8988T (cell line): ENCODE measurements at regions not wholly inside any gene's neighbourhood (a gene's known extent, or its start where the extent isn't known, plus 50 kb on each side); places are given as distances from the start of the nearest gene placed in this dataset.
A peak's percentile ranks its signal among the peaks of the same experiment; 100 is the strongest.

Experiments used
- DNase-seq: peaks from one replicate; pipeline ENCODE4 v3.0.0; 2011

DNA sequence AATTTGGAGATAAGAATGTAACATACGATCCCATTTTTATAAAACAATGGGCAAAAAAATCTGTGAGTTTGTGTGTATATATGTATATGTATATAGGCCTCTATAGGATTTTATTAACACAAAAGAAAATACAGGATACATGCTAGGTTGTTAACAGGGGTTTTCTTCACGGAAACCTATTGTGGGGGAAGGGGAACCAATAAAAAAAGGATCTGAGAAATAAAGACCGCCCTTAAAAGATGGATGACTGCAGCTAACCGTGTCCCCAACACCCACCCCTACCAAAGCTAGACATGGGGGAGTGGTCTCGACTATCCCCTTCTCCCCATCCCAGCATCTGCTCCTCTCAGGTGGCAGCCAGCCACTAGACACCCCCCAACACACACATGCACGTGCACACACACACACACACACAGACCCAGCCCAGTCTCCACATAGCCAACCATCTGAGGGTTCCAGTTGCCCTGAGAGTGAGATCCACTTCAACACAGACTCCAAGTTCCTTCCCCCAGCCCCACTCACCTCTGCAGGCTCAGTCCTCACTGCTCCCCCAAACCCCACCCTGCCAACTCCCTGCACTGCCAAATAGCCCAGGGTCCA lies 132.9 kb downstream of the TPRA1 start:
- no peak for DNase-seq

- no peak for DNase-seq
Measured at GRCh38 chr3:127457094-127457475, 133.4 kb downstream of the TPRA1 start.

DNA sequence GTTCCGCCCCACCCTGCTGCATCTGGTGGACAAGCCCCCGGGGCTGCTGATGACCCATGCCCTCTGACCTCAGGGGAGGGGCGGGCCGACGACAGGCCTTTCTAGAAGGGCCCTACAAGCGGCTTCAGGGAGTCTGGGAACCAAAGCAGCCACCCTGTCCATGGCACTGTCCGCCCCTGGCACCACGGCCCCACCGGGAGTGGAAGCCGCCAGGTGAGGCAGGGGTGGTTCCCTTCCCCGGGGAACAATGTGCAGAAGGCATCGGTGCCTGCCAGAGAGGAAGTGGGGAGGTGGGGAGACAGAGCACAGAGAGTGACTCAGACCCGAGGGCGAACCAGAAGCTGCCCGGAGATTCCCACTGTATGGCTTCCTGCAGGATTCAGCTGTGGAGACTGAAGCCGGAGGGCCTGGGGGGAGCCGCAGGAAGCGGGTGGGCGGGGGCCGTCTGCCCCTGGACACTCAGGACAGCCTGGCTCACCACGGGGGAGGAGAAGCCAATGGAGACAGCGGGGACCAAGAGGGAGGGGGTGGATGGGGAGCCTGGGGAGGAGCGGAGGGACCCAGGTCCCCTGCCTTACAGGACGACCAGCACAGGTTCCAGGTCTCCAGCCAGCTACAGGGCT lies 134.0 kb downstream of the TPRA1 start:
- DNase-seq = no peak

DNA sequence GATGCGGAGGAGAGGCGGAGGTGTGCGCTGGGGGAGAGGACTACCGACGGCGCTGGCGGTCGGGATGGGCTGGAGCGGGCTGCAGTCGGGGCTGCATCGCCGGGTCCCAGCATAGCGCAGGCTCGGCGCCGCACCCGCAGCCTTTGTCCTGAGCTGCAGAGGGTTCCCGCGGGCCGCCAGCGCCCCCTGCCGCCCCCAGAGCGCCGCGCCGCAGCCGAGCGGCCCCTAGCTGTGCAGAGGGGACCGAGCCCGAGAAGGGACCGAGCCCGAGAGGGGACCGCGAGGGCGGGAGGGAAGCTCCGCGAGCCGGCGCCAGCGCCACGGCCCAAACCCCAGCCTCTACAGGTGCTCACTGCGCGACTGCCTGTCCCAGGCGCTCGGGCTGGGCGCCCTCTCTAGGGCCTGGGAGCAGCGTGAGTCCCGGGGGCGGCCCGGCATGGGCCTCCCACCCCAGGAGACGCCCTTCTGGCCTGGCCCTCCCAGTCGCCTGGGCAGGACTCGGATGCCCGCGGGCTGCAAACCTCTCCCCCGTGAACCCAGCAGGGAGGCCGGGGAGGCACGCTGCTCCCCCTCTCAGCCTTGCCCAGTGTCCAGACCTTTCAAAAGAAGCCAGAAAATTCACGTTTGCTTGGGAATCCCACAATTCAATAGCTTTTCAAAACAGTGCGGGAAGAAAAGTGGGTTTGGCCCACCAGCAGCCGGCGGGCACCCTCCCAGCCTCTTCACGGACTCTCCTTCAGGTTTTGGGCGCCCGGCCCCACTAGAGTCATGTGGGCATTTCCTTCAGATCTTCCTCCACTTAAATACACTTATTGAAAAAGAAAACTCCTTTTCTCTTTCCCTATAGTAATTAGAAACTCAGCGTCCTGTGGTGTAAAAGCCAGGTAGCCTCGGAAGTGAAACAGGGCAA lies 134.7 kb downstream of the TPRA1 start:
- peak; percentile 98 for DNase-seq

DNA sequence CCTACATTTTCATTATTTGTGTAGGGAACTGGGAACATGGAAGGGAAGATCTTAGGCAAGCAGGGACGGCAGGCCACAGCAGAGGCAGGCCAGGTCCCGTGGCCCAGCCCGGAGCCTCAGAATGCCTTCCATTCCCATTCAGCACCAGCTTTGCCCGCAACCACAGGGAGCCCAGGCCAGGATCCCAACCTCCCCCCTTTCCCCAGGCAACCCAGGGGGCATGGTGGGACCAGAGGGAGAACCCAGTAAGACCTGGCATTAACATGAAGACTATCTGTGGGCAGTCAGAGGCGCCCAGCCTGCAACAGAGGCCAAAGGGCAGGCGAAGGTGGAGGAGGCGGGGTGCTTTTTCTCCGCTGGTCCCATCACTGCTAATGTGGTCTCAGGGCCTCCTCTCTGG lies 135.6 kb downstream of the TPRA1 start:
- no peak for DNase-seq

DNA sequence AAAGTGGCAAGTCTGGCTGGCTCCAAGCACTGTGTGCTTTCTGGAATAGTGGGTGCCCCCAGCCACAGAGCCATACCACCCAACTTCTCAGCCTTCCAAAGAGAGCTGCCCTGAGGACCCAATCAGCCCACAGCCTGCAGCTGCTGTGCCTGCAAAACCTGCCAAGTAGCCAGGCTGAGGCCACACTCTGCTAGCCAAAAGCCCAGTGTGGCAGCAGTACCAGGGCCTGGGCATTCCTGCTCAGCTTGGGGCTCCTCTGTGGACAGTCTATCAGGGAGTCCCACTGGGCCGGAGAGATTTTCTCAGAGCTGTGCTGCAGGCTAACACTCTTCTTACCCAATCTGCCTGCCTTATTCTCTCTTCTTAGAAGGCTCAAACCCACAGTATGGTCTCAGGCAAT lies 136.5 kb downstream of the TPRA1 start:
- DNase-seq = no peak

DNA sequence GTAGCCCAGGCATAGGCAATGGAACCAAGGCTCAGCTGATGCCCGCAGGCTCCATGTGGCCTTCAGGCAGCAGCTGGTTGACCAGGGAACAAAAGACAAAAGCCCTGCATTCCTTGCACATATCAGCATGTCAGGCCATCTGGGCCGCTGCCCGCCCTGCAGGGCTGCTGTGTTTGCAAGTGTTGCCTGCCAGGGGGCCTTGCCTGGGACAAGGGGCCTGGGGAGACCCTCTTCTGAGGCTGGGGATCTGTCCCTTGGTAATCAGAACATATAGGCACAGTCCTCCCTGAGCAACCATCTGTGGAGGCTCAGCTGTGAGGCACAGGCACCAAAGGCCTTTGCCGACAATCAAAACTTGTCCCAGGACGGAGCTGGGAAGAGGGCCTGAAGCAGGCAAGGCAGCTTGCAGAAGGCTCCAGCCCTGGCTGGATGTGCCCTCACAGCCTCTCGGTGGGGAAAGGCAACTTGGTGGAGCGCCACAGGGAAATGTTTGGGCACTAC lies 138.2 kb downstream of the TPRA1 start:
- no peak for DNase-seq

- no peak for DNase-seq
Measured at GRCh38 chr3:127451321-127451720, 139.2 kb downstream of the TPRA1 start.

DNA sequence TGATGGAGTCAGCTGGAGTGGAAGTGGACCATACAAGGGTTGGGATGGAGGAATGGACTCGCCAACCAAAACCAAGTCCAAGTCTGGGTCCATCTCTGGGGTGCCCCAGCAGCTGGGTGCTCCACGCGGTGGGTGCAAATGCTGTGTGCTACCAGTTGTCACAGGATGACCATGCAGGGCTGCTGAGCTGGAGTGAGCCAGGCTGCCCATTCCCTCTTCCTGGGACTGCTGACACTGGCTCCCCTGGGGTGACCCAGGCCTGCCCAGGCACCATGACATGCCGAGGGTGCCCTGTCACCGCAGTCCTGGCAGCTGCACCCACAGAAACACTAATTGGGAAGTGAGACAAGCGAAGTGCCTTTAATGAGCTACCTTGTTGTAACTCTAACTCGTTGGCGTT lies 140.2 kb downstream of the TPRA1 start:
- DNase-seq = no peak

DNA sequence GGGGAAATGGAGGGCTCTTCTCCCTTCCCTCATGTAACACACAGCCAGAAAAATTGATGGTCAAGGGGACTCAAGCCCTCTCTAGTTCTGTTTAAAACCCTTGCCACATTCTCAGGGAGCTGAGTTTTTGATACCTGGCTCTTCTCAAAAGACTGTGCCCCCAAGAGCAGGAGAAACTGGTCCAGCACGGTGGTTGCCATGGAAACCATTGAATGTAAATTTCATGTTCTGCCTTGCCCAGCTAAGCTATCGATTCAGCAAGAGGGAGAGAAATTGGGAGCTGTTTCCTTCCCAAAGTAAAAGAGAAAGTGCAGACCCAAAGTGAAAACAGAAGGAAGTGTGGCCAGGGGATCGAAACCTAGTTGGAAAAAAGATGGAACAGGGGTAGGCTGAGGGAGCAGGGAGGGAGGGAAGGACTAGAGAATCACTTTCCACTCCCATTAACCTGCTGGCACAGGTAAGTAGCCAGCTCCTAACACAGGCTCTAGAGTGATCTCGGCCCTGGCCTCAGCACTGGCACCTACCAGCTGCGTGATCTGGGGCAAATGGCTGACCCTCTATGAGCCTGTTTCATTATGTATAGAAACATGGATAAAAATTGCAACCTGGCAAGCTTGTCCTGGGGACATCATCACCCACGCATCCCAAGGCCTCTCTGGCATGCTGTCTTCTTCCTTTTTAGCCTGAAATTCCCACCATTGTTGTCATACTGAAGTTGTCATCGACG lies 140.9 kb downstream of the TPRA1 start:
- DNase-seq = no peak

GRCh38 chr3:127448671-127449070 lies 141.9 kb downstream of the TPRA1 start:
- DNase-seq = no peak

GRCh38 chr3:127448161-127448561 lies 142.4 kb downstream of the TPRA1 start:
- DNase-seq = no peak

DNA sequence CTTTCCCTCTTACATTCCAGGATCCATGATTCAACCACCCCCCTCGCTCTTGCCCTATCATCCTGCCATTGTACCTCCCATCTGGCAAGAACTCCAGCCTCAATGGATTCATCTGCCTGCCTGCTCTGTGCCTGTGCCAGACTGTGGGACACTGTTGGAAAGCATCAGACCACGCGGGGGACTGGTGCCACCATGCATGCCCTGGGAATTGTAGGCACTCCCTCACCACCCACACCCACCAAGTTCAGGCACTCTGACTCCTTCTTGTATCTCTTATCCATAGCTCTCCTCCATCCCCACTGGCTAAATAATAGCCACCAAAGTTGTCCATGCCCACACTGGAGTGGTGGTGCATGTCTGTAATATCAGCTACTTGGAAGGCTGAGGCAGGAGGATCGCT lies 143.8 kb downstream of the TPRA1 start:
- DNase-seq = no peak

DNA sequence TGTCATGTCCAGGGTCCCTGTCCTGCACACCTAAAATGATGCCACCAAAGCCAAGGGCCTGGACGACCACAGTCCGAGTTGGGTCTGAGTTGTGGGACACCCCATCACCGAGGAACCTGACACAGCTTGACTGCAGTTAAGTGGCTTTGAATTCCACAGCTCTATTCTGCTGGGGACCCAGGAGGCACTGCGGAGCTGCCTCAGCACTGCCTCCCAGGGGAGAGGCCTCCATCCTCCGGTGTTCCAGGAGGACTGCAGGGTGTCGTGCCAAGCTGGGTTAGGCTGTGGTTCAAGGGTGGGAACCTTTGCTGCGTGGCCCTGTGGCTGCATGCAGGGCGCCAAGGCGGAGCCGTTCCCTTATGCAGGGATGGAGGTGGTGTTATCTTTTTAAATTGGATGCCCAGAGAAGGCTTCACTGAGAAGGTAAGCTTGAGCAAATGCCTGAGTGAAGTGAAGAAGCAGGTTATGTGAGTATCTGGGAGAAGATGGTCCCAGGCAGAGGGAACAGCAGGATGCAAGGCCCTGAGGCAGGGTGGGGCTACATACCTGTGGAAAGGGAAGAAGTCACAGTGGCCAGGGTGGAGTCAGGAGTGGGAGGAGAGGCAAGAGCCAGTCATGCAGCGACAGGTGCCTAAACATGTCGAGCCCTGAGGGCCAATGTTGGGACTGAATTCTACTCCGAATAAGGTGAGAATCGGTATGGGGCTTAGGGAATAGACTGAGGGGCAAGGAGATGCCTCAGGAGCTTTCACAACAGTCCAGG lies 144.8 kb downstream of the TPRA1 start:
- DNase-seq = no peak

- no peak for DNase-seq
Measured at GRCh38 chr3:127444761-127445160, 145.8 kb downstream of the TPRA1 start.

GRCh38 chr3:127443581-127444375 lies 146.8 kb downstream of the TPRA1 start:
- no peak for DNase-seq

GRCh38 chr3:127442506-127442905 lies 148.0 kb downstream of the TPRA1 start:
- DNase-seq = no peak

DNA sequence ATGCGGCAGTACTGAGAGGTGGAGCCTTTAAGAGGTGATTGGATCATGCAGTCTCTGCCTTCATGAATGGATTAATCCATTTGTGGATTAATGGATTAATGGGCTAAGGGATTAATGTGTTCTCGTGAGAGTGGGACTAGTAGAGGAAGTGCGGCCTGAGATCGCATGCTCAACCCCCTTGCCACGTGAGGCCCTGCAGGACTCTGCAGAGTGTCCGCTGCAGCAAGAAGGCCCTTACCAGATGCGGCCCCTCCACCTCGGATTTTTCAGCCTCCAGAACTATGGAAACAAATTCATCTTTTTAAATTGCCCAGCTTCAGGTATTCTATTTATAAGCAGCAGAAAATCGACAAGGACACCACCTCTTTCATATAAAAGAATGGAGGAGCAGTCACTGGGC lies 148.8 kb downstream of the TPRA1 start:
- no peak for DNase-seq

- no peak for DNase-seq
Measured at GRCh38 chr3:127440384-127440783, 150.1 kb downstream of the TPRA1 start.

GRCh38 chr3:127439621-127440020 lies 150.9 kb downstream of the TPRA1 start:
- DNase-seq = no peak

DNA sequence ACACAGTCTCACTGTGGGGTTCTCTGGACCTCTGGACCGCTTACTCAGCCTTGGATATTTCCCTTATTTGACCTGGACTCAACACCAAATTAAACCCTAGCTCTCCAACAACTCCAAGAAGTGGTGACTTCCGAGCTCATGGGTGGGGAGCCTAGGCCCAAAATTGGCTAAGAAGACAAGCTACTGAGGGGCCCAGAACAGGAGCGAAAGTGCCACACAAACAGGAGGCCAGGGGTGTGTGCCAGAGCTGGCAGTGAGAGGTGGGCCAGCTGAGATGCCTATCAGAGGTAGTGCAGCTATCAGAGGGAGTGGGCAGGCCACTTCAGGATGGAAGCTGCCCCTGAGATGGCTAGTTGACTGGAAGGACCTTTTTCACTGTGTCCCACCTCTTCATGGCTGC lies 151.1 kb upstream of the PRR20G start:
- no peak for DNase-seq

DNA sequence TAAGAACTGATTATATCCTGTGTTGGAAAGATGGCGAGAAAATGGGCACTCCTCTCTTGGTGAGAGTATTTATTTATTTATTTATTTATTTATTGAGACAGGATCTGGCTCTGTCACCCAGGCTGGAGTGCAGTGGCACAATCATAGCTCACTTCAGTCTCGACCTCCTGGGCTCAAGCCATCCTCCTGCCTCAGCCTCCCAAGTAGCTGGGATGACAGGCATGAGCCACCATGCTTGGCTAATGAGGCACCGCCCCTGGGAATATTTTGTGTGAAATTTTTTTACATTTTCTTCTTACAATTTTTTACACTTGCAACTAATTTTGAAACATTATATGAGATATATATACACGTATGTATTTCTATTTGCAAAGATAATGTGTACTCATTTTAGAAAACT lies 150.5 kb upstream of the PRR20G start:
- DNase-seq = no peak
